HL-60 (cell line): ENCODE measurements at regions not wholly inside any gene's neighbourhood (a gene's known extent, or its start where the extent isn't known, plus 50 kb on each side); places are given as distances from the start of the nearest gene placed in this dataset.

Experiments
- GABPA ChIP-seq: IDR thresholded peaks from 2 replicates; pipeline ENCODE4 v1.6.1; 2012; ENCODE audit warnings: low read depth
- TF ChIP-seq, protein P1 (sequence below): IDR thresholded peaks from one replicate; pipeline ENCODE4 v1.5.1; 2011; ENCODE audit warnings: low read length, control low read depth, inconsistent platforms; ENCODE audit not compliant: insufficient read depth
- TF ChIP-seq, protein P2 (sequence below): IDR thresholded peaks from 2 replicates; pipeline ENCODE4 v1.6.1; 2012; ENCODE audit warnings: low read depth; ENCODE audit not compliant: insufficient replicate concordance

DNA sequence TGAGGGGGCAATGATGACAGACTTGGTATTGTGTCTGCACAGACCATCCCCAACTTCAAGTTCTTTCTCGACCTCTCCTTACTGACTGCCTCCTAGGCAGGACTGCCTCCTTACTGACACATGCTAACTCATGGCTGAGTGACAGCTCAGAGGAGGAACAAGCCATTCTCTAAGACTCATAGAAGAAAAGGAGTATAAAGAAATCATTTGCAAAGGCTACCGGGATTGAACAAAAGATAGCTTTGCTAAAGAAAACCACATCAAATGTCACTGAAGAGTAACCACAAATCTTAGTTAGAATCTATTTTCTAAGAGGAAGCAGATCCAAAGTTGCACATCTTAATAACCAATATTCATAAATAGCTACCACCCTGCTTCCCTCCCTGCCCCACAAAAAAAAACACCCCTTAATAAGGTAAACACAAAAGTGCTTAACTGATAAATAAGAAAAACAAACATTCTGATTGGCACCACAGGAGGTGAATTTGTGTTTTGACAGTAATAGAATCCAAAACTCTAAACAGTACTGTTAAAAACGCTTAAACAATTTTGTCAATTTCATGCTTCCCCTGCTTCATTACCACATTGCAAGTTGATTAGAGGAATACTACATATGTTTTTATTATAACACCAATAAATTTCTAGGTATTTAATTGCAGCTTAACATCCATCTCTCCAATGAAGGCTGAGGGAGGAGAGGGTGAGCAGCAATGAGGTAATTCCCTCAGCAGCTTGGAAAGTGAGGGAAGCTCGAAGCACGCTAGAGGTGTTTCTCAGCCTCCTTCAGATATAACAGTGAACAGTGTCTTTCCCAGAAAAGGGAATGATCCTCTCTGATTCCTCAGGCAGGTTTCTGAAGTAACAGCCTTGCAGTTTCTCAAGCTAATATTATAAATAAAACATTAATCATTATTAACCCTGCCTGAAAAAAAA, 160.0 kb downstream of the HNRNPD start:
- TF ChIP-seq, protein P1, sequence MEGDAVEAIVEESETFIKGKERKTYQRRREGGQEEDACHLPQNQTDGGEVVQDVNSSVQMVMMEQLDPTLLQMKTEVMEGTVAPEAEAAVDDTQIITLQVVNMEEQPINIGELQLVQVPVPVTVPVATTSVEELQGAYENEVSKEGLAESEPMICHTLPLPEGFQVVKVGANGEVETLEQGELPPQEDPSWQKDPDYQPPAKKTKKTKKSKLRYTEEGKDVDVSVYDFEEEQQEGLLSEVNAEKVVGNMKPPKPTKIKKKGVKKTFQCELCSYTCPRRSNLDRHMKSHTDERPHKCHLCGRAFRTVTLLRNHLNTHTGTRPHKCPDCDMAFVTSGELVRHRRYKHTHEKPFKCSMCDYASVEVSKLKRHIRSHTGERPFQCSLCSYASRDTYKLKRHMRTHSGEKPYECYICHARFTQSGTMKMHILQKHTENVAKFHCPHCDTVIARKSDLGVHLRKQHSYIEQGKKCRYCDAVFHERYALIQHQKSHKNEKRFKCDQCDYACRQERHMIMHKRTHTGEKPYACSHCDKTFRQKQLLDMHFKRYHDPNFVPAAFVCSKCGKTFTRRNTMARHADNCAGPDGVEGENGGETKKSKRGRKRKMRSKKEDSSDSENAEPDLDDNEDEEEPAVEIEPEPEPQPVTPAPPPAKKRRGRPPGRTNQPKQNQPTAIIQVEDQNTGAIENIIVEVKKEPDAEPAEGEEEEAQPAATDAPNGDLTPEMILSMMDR: no peak
- TF ChIP-seq GABPA: no peak
- TF ChIP-seq, protein P2, sequence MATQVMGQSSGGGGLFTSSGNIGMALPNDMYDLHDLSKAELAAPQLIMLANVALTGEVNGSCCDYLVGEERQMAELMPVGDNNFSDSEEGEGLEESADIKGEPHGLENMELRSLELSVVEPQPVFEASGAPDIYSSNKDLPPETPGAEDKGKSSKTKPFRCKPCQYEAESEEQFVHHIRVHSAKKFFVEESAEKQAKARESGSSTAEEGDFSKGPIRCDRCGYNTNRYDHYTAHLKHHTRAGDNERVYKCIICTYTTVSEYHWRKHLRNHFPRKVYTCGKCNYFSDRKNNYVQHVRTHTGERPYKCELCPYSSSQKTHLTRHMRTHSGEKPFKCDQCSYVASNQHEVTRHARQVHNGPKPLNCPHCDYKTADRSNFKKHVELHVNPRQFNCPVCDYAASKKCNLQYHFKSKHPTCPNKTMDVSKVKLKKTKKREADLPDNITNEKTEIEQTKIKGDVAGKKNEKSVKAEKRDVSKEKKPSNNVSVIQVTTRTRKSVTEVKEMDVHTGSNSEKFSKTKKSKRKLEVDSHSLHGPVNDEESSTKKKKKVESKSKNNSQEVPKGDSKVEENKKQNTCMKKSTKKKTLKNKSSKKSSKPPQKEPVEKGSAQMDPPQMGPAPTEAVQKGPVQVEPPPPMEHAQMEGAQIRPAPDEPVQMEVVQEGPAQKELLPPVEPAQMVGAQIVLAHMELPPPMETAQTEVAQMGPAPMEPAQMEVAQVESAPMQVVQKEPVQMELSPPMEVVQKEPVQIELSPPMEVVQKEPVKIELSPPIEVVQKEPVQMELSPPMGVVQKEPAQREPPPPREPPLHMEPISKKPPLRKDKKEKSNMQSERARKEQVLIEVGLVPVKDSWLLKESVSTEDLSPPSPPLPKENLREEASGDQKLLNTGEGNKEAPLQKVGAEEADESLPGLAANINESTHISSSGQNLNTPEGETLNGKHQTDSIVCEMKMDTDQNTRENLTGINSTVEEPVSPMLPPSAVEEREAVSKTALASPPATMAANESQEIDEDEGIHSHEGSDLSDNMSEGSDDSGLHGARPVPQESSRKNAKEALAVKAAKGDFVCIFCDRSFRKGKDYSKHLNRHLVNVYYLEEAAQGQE: no peak
